Loucy (cell line): ENCODE measurements at regions not wholly inside any gene's neighbourhood (a gene's known extent, or its start where the extent isn't known, plus 50 kb on each side); places are given as distances from the start of the nearest gene placed in this dataset.

Source experiments
- H2AFZ ChIP-seq: fragments of 200-600 bp; sonication (generic); 2 replicates; pipeline ENCODE4 v1.6.0; 2016; ENCODE audit warnings: antibody characterized with exemption, mild to moderate bottlenecking, low read length, moderate library complexity
- H3F3A ChIP-seq: fragments of 200-600 bp; 2 replicates; pipeline ENCODE4 v1.6.0; 2016; ENCODE audit warnings: antibody characterized with exemption, low read depth, mild to moderate bottlenecking
- H3K27me3 ChIP-seq: fragments of 200-600 bp; sonication (generic); 2 replicates; pipeline ENCODE4 v1.6.1; 2014; ENCODE audit warnings: low read length, mild to moderate bottlenecking; ENCODE audit not compliant: insufficient read depth, poor library complexity, severe bottlenecking
- H3K36me3 ChIP-seq: fragments of 200-600 bp; sonication (generic); 2 replicates; pipeline ENCODE4 v1.6.1; 2016; ENCODE audit warnings: low read length; ENCODE audit not compliant: insufficient read depth
- H3K4me1 ChIP-seq: fragments of 200-600 bp; sonication (generic); 2 replicates; pipeline ENCODE4 v1.5.1; 2014; ENCODE audit warnings: low read length, mild to moderate bottlenecking; ENCODE audit not compliant: insufficient read depth, poor library complexity, severe bottlenecking
- H3K4me2 ChIP-seq: fragments of 200-600 bp; sonication (generic); 2 replicates; pipeline ENCODE4 v1.6.0; 2014; ENCODE audit warnings: antibody characterized with exemption, low read length, low read depth, mild to moderate bottlenecking; ENCODE audit not compliant: poor library complexity, severe bottlenecking
- H3K4me3 ChIP-seq: fragments of 200-600 bp; sonication (generic); 2 replicates; pipeline ENCODE4 v1.5.1; 2014; ENCODE audit warnings: low read length, mild to moderate bottlenecking, mixed read lengths; ENCODE audit not compliant: poor library complexity, severe bottlenecking
- H3K79me2 ChIP-seq: fragments of 200-600 bp; sonication (generic); 2 replicates; pipeline ENCODE4 v1.6.1; 2014; ENCODE audit warnings: low read length; ENCODE audit not compliant: insufficient read depth
- H3K9ac ChIP-seq: fragments of 200-600 bp; sonication (generic); 2 replicates; pipeline ENCODE4 v1.6.0; 2014; ENCODE audit warnings: mild to moderate bottlenecking, low read depth, low read length, moderate library complexity; ENCODE audit not compliant: poor library complexity, severe bottlenecking
- H3K9me2 ChIP-seq: fragments of 200-600 bp; sonication (generic); replicated peaks from 2 replicates; pipeline ENCODE4 v1.6.1; 2016; ENCODE audit warnings: low read depth, low read length, mixed read lengths
- H3K9me3 ChIP-seq: fragments of 200-600 bp; sonication (generic); 2 replicates; pipeline ENCODE4 v1.6.1; 2014; ENCODE audit warnings: mild to moderate bottlenecking, antibody characterized with exemption, low read length, low read depth; ENCODE audit not compliant: insufficient read depth
- H4K20me1 ChIP-seq: fragments of 200-600 bp; sonication (generic); 2 replicates; pipeline ENCODE4 v1.6.0; 2014; ENCODE audit warnings: antibody characterized with exemption, low read length, mild to moderate bottlenecking; ENCODE audit not compliant: insufficient read depth, poor library complexity, severe bottlenecking
- CTCF ChIP-seq: fragments of 200-600 bp; sonication (generic); conservative IDR thresholded peaks from 2 replicates; pipeline ENCODE4 v1.5.1; 2014; ENCODE audit warnings: mild to moderate bottlenecking, antibody characterized with exemption, low read length
- EZH2phosphoT487 ChIP-seq: fragments of 200-600 bp; IDR thresholded peaks from 2 replicates; pipeline ENCODE4 v1.6.1; 2018; ENCODE audit warnings: antibody characterized with exemption, mild to moderate bottlenecking, moderate library complexity, borderline replicate concordance

- Histone ChIP-seq H3K36me3 (no peaks in the 10 kb centered on the region), H3K4me3 (no peak overlapping the region), H3K4me2 (no peak overlapping the region), H4K20me1 (no peaks in the 10 kb centered on the region), H3F3A (no peaks in the 10 kb centered on the region), H3K79me2 (no peaks in the 10 kb centered on the region), H3K9me3 (no peaks in the 10 kb centered on the region), H2AFZ (no peak overlapping the region), H3K4me1 (no peaks in the 10 kb centered on the region), H3K27me3 (no peaks in the 10 kb centered on the region), H3K9ac (no peak overlapping the region), H3K9me2 (no peaks in the 10 kb centered on the region)
- TF ChIP-seq CTCF (no peak), EZH2phosphoT487 (no peak)
Observed at GRCh38 chr21:17159697-17160096, 353.1 kb upstream of the CXADR start.

- H3K9me3 ChIP-seq: no peaks in the 10 kb centered on the region; the same call in 1 of the 2 replicates
- no peak overlapping the region for H3K9ac ChIP-seq
- no peak overlapping the region for H3K4me3 ChIP-seq
- H3K4me1 ChIP-seq: no peaks in the 10 kb centered on the region
- TF ChIP-seq EZH2phosphoT487 (no peak), CTCF (no peak)
- no peaks in the 10 kb centered on the region for H3K27me3 ChIP-seq
- no peak overlapping the region for H3K4me2 ChIP-seq
- H4K20me1 ChIP-seq: no peaks in the 10 kb centered on the region
- H2AFZ ChIP-seq: no peak overlapping the region
- H3K36me3 ChIP-seq: no peaks in the 10 kb centered on the region
- no peaks in the 10 kb centered on the region for H3K79me2 ChIP-seq
- no peaks in the 10 kb centered on the region for H3F3A ChIP-seq
- H3K9me2 ChIP-seq: no peaks in the 10 kb centered on the region
Observed at GRCh38 chr21:17185674-17186073, 327.2 kb upstream of the CXADR start.

GRCh38 chr21:17189963-17190362 lies 322.9 kb upstream of the CXADR start:
- H3K4me2 ChIP-seq: no peak overlapping the region
- H3K36me3 ChIP-seq: no peaks in the 10 kb centered on the region
- H3K79me2 ChIP-seq: no peaks in the 10 kb centered on the region
- H3K27me3 ChIP-seq: no peaks in the 10 kb centered on the region
- H3K9me2 ChIP-seq: no peaks in the 10 kb centered on the region
- no peak overlapping the region for H3K4me3 ChIP-seq
- H4K20me1 ChIP-seq: no peaks in the 10 kb centered on the region
- no peaks in the 10 kb centered on the region for H3K4me1 ChIP-seq
- no peak for TF ChIP-seq CTCF
- no peaks in the 10 kb centered on the region for H3F3A ChIP-seq
- H3K9me3 ChIP-seq: peaks cover 10% of the 10 kb centered on the region; the same call in 1 of the 2 replicates
- no peak overlapping the region for H3K9ac ChIP-seq
- no peak overlapping the region for H2AFZ ChIP-seq
